ENCODE measurements at regions not wholly inside any gene's neighbourhood (a gene's known extent, or its start where the extent isn't known, plus 50 kb on each side); places are given as distances from the start of the nearest gene placed in this dataset.

- peaks cover 6% of the 10 kb centered on the region for H3K27me3 Mint-ChIP-seq
- Histone ChIP-seq H3K27ac (ENCODE audit: low read depth in 1 of 2, low read length in 2 of 2) (no peak overlapping the region), H3K9me3 (ENCODE audit: control insufficient read depth in 1 of 2, insufficient read depth in 1 of 2, low read length in 2 of 2) (peaks cover 0 to 7% of the 10 kb centered on the region in 2 experiments), H3K4me3 (ENCODE audit: low read length) (no peak overlapping the region), H3K4me1 (ENCODE audit: insufficient read depth, low read length) (no peaks in the 10 kb centered on the region), H3K27me3 (ENCODE audit: control insufficient read depth in 1 of 2, insufficient read depth in 2 of 2, low read length in 2 of 2) (peaks cover 0 to 4% of the 10 kb centered on the region in 2 experiments), H3K36me3 (ENCODE audit: insufficient read depth, low read length) (no peaks in the 10 kb centered on the region)
- H3K4me1 Mint-ChIP-seq (ENCODE audit: low read depth), result no peaks in the 10 kb centered on the region
- DNase-seq (no peak), ATAC-seq (ENCODE audit: poor library complexity) (no peak)
- intact Hi-C loops (cut with DNase I, micrococcal nuclease), result no loop called here
- no peaks in the 10 kb centered on the region for H3K36me3 Mint-ChIP-seq (ENCODE audit: low read depth)
- H3K4me3 Mint-ChIP-seq, result no peak overlapping the region
- POLR2A ChIA-PET, result no interaction called here
- no peak for TF ChIP-seq CTCF (IDR thresholded peaks at IDR 0.05)
- CTCF ChIA-PET, result no interaction called here
- no peak overlapping the region for H3K27ac Mint-ChIP-seq
- H3K9me3 Mint-ChIP-seq, result no peaks in the 10 kb centered on the region
Observed at GRCh38 chr12:103011974-103012763, 54.7 kb downstream of the ASCL1 start.

GRCh38 chr12:103012884-103013283, 55.4 kb downstream of the ASCL1 start:
- DNase-seq, result no peak
- ChIA-PET CTCF (no interaction called here), POLR2A (no interaction called here)
- Histone ChIP-seq H3K4me1 (ENCODE audit: insufficient read depth, low read length) (no peaks in the 10 kb centered on the region), H3K27ac (ENCODE audit: low read depth in 1 of 2, low read length in 2 of 2) (no peak overlapping the region), H3K4me3 (ENCODE audit: low read length) (no peak overlapping the region), H3K9me3 (ENCODE audit: control insufficient read depth in 1 of 2, insufficient read depth in 1 of 2, low read length in 2 of 2) (peaks cover 0 to 7% of the 10 kb centered on the region in 2 experiments), H3K36me3 (ENCODE audit: insufficient read depth, low read length) (no peaks in the 10 kb centered on the region), H3K27me3 (ENCODE audit: control insufficient read depth in 1 of 2, insufficient read depth in 2 of 2, low read length in 2 of 2) (peaks cover 0 to 4% of the 10 kb centered on the region in 2 experiments)
- no peak for TF ChIP-seq CTCF (IDR thresholded peaks at IDR 0.05)
- H3K36me3 Mint-ChIP-seq (ENCODE audit: low read depth), result no peaks in the 10 kb centered on the region
- H3K9me3 Mint-ChIP-seq, result no peaks in the 10 kb centered on the region
- no peak overlapping the region for H3K27ac Mint-ChIP-seq
- H3K4me3 Mint-ChIP-seq, result no peak overlapping the region
- peaks cover 6% of the 10 kb centered on the region for H3K27me3 Mint-ChIP-seq
- no peak for ATAC-seq (ENCODE audit: poor library complexity)
- no peaks in the 10 kb centered on the region for H3K4me1 Mint-ChIP-seq (ENCODE audit: low read depth)
- intact Hi-C loops (cut with DNase I, micrococcal nuclease), result no loop called here

- H3K27ac ChIP-seq (ENCODE audit: low read depth in 1 of 2, low read length in 2 of 2), result no peak overlapping the region
Observed at GRCh38 chr12:103013741-103014300, 56.3 kb downstream of the ASCL1 start.

More at GRCh38 chr12:103013741-103014300, 56.3 kb downstream of the ASCL1 start:
- Histone ChIP-seq H3K4me3 (ENCODE audit: low read length) (no peak overlapping the region), H3K36me3 (ENCODE audit: insufficient read depth, low read length) (no peaks in the 10 kb centered on the region), H3K4me1 (ENCODE audit: insufficient read depth, low read length) (no peaks in the 10 kb centered on the region), H3K27me3 (ENCODE audit: control insufficient read depth in 1 of 2, insufficient read depth in 2 of 2, low read length in 2 of 2) (peaks cover 0 to 4% of the 10 kb centered on the region in 2 experiments), H3K9me3 (ENCODE audit: control insufficient read depth in 1 of 2, insufficient read depth in 1 of 2, low read length in 2 of 2) (peaks cover 0 to 7% of the 10 kb centered on the region in 2 experiments)
- H3K9me3 Mint-ChIP-seq, result no peaks in the 10 kb centered on the region
- H3K4me1 Mint-ChIP-seq (ENCODE audit: low read depth), result no peaks in the 10 kb centered on the region
- ATAC-seq (ENCODE audit: poor library complexity), result no peak
- no peak for TF ChIP-seq CTCF (IDR thresholded peaks at IDR 0.05)
- ChIA-PET CTCF (no interaction called here), POLR2A (no interaction called here)
- intact Hi-C loops (cut with DNase I, micrococcal nuclease), result no loop called here
- no peak overlapping the region for H3K4me3 Mint-ChIP-seq
- H3K27me3 Mint-ChIP-seq, result peaks cover 6% of the 10 kb centered on the region
- DNase-seq, result no peak
- no peaks in the 10 kb centered on the region for H3K36me3 Mint-ChIP-seq (ENCODE audit: low read depth)
- no peak overlapping the region for H3K27ac Mint-ChIP-seq
